Glomerular visceral epithelial cell (primary cell): ENCODE measurements at regions not wholly inside any gene's neighbourhood (a gene's known extent, or its start where the extent isn't known, plus 50 kb on each side); places are given as distances from the start of the nearest gene placed in this dataset.

Source experiments
- DNase-seq: peaks from one replicate; pipeline ENCODE4 v3.0.0-alpha.2; 2016; ENCODE audit errors: extremely low spot score

GRCh38 chr6:14959324-14959885 is 286.5 kb upstream of the JARID2 start:
- DNase-seq, result no peak

- no peak for DNase-seq
Measured at GRCh38 chr6:14964556-14965270, 281.2 kb upstream of the JARID2 start.

- no peak for DNase-seq
Measured at GRCh38 chr6:14965424-14966075, 280.3 kb upstream of the JARID2 start.

- no peak for DNase-seq
Measured at GRCh38 chr6:14966096-14966905, 279.6 kb upstream of the JARID2 start.

GRCh38 chr6:14966906-14967711 is 278.8 kb upstream of the JARID2 start:
- no peak for DNase-seq

- DNase-seq, result no peak
Measured at GRCh38 chr6:14968056-14968637, 277.7 kb upstream of the JARID2 start.

- DNase-seq, result no peak
Measured at GRCh38 chr6:14969126-14969525, 276.7 kb upstream of the JARID2 start.

GRCh38 chr6:14972379-14973067 is 273.3 kb upstream of the JARID2 start:
- DNase-seq, result no peak

GRCh38 chr6:14974372-14974771 is 271.5 kb upstream of the JARID2 start:
- DNase-seq, result no peak

- DNase-seq, result no peak
Measured at GRCh38 chr6:14974792-14975470, 270.9 kb upstream of the JARID2 start.

GRCh38 chr6:14975471-14975817 is 270.4 kb upstream of the JARID2 start:
- DNase-seq, result no peak

GRCh38 chr6:14977747-14978382 is 268.0 kb upstream of the JARID2 start:
- DNase-seq, result no peak

- DNase-seq, result no peak
Measured at GRCh38 chr6:14981960-14982359, 263.9 kb upstream of the JARID2 start.

- DNase-seq, result no peak
Measured at GRCh38 chr6:14983599-14984518, 262.0 kb upstream of the JARID2 start.

GRCh38 chr6:14984519-14984853 is 261.4 kb upstream of the JARID2 start:
- DNase-seq, result no peak

GRCh38 chr6:14985366-14985765 is 260.5 kb upstream of the JARID2 start:
- DNase-seq, result no peak

- no peak for DNase-seq
Measured at GRCh38 chr6:14986370-14986769, 259.5 kb upstream of the JARID2 start.

- DNase-seq, result no peak
Measured at GRCh38 chr6:14987490-14987889, 258.4 kb upstream of the JARID2 start.

GRCh38 chr6:14992382-14992781 is 253.5 kb upstream of the JARID2 start:
- no peak for DNase-seq
